Activated CD4-positive, alpha-beta T cell treated with anti-CD3 and anti-CD28 coated beads, Interleukin-2, amount 50 U/mL, for 4 hours (primary cell): ENCODE measurements at regions not wholly inside any gene's neighbourhood (a gene's known extent, or its start where the extent isn't known, plus 50 kb on each side); places are given as distances from the start of the nearest gene placed in this dataset.

Source experiments
- DNase-seq, 2 experiments: peaks; one replicate each; pipeline ENCODE4 v3.0.0-alpha.2; 2020

- DNase-seq = no peak
Observed at GRCh38 chr13:73607489-73608156, 526.6 kb downstream of the KLF12 start.

GRCh38 chr13:73603646-73604045, 530.6 kb downstream of the KLF12 start:
- DNase-seq = no peak

GRCh38 chr13:73602295-73602694, 531.9 kb downstream of the KLF12 start:
- DNase-seq = no peak

- DNase-seq = no peak
Observed at GRCh38 chr13:73601708-73602107, 532.5 kb downstream of the KLF12 start.

- no peak for DNase-seq
Observed at GRCh38 chr13:73599232-73600128, 534.7 kb downstream of the KLF12 start.

GRCh38 chr13:73598020-73598712, 536.0 kb downstream of the KLF12 start:
- DNase-seq = no peak

GRCh38 chr13:73596382-73596781, 537.6 kb downstream of the KLF5 start:
- DNase-seq = no peak

- DNase-seq = no peak
Observed at GRCh38 chr13:73593199-73593765, 534.5 kb downstream of the KLF5 start.

GRCh38 chr13:73591861-73592260, 533.1 kb downstream of the KLF5 start:
- no peak for DNase-seq

- DNase-seq = no peak
Observed at GRCh38 chr13:73590795-73591194, 532.0 kb downstream of the KLF5 start.

- no peak for DNase-seq
Observed at GRCh38 chr13:73585236-73585635, 526.4 kb downstream of the KLF5 start.

- DNase-seq = no peak
Observed at GRCh38 chr13:73583331-73583730, 524.5 kb downstream of the KLF5 start.

GRCh38 chr13:73580513-73581267, 521.9 kb downstream of the KLF5 start:
- no peak for DNase-seq

- no peak for DNase-seq
Observed at GRCh38 chr13:73579574-73580274, 520.9 kb downstream of the KLF5 start.

GRCh38 chr13:73578251-73578875, 519.6 kb downstream of the KLF5 start:
- DNase-seq = no peak

- no peak for DNase-seq
Observed at GRCh38 chr13:73576291-73576690, 517.5 kb downstream of the KLF5 start.

- DNase-seq = no peak
Observed at GRCh38 chr13:73572824-73573223, 514.0 kb downstream of the KLF5 start.

- no peak for DNase-seq
Observed at GRCh38 chr13:73571376-73571775, 512.6 kb downstream of the KLF5 start.

GRCh38 chr13:73556902-73557301, 498.1 kb downstream of the KLF5 start:
- no peak for DNase-seq

GRCh38 chr13:73556128-73556527, 497.3 kb downstream of the KLF5 start:
- DNase-seq = no peak

GRCh38 chr13:73551736-73552135, 492.9 kb downstream of the KLF5 start:
- DNase-seq = no peak
